Neural progenitor cell (in vitro differentiated cells): ENCODE measurements at regions not wholly inside any gene's neighbourhood (a gene's known extent, or its start where the extent isn't known, plus 50 kb on each side); places are given as distances from the start of the nearest gene placed in this dataset.

Experiments used
- EZH2 ChIP-seq: fragments of 200-600 bp; sonication (generic); IDR thresholded peaks from 2 replicates; pipeline ENCODE4 v1.6.1; 2017; ENCODE audit warnings: antibody characterized with exemption, mild to moderate bottlenecking, moderate library complexity
- EZH2phosphoT487 ChIP-seq: fragments of 200-600 bp; sonication (generic); IDR thresholded peaks from 2 replicates; pipeline ENCODE4 v1.6.1; 2017; ENCODE audit warnings: antibody characterized with exemption
- TF ChIP-seq, protein P1 (sequence below): fragments of 200-600 bp; sonication (generic); IDR thresholded peaks from 2 replicates; pipeline ENCODE4 v1.5.1; 2017; ENCODE audit warnings: antibody characterized with exemption, mild to moderate bottlenecking

DNA sequence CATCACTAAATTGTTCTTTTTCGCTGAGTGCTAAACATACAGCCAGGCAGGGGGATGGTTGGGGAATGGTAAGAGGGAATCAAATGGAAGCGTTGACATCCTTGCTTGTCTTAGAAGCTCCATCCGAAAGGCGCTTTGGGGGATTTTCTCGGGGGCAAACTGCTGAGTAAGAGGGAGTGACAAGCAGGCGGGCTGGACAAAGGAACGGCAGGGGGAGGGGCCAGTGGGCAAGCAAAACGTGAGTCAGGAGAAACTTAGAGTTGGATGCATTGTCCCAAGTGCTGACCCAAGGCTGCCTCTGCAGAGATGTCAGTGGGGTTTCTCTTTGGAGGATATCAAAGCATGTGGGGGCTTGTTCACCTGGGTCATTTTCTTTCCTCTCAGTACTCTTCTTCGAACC, 480.5 kb downstream of the VRK1 start:
- no peak for TF ChIP-seq EZH2
- TF ChIP-seq, protein P1, sequence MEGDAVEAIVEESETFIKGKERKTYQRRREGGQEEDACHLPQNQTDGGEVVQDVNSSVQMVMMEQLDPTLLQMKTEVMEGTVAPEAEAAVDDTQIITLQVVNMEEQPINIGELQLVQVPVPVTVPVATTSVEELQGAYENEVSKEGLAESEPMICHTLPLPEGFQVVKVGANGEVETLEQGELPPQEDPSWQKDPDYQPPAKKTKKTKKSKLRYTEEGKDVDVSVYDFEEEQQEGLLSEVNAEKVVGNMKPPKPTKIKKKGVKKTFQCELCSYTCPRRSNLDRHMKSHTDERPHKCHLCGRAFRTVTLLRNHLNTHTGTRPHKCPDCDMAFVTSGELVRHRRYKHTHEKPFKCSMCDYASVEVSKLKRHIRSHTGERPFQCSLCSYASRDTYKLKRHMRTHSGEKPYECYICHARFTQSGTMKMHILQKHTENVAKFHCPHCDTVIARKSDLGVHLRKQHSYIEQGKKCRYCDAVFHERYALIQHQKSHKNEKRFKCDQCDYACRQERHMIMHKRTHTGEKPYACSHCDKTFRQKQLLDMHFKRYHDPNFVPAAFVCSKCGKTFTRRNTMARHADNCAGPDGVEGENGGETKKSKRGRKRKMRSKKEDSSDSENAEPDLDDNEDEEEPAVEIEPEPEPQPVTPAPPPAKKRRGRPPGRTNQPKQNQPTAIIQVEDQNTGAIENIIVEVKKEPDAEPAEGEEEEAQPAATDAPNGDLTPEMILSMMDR: no peak
- TF ChIP-seq EZH2phosphoT487: no peak
